HFFc6 (cell line): ENCODE measurements at regions not wholly inside any gene's neighbourhood (a gene's known extent, or its start where the extent isn't known, plus 50 kb on each side); places are given as distances from the start of the nearest gene placed in this dataset.
A peak's percentile ranks its signal among the peaks of the same experiment; 100 is the strongest.

Source experiments
- DNase-seq: peaks from one replicate; pipeline ENCODE4 v3.0.0-alpha.2; 2018
- H3K27ac Mint-ChIP-seq: 2 replicates; pipeline ENCODE4 v1.8.0; 2020; ENCODE audit warnings: mild to moderate bottlenecking, mixed read lengths
- H3K27me3 Mint-ChIP-seq: 2 replicates; pipeline ENCODE4 v1.8.0; 2021; ENCODE audit warnings: mild to moderate bottlenecking, moderate library complexity, mixed read lengths; ENCODE audit not compliant: insufficient read depth
- H3K36me3 Mint-ChIP-seq: 2 replicates; pipeline ENCODE4 v1.8.0; 2021; ENCODE audit warnings: low read depth, mixed read lengths
- H3K4me1 Mint-ChIP-seq: 2 replicates; pipeline ENCODE4 v1.8.0; 2020; ENCODE audit warnings: low read depth, mixed read lengths
- H3K4me3 Mint-ChIP-seq: 2 replicates; pipeline ENCODE4 v1.8.0; 2020; ENCODE audit warnings: mild to moderate bottlenecking, moderate library complexity, mixed read lengths
- H3K9me3 Mint-ChIP-seq: 2 replicates; pipeline ENCODE4 v1.8.0; 2020; ENCODE audit warnings: mild to moderate bottlenecking, mixed read lengths
- TF ChIP-seq, protein P1 (sequence below): fragments of 200-600 bp; sonication (generic); IDR thresholded peaks from 2 replicates; pipeline ENCODE4 v1.5.0; 2021; ENCODE audit warnings: antibody characterized with exemption, mild to moderate bottlenecking

GRCh38 chr1:182196897-182197870 lies 135.7 kb upstream of the ZNF648 start:
- H3K36me3 Mint-ChIP-seq = no peaks in the 10 kb centered on the region
- no peaks in the 10 kb centered on the region for H3K4me1 Mint-ChIP-seq
- H3K27me3 Mint-ChIP-seq = peaks cover 15% of the 10 kb centered on the region
- TF ChIP-seq, protein P1, sequence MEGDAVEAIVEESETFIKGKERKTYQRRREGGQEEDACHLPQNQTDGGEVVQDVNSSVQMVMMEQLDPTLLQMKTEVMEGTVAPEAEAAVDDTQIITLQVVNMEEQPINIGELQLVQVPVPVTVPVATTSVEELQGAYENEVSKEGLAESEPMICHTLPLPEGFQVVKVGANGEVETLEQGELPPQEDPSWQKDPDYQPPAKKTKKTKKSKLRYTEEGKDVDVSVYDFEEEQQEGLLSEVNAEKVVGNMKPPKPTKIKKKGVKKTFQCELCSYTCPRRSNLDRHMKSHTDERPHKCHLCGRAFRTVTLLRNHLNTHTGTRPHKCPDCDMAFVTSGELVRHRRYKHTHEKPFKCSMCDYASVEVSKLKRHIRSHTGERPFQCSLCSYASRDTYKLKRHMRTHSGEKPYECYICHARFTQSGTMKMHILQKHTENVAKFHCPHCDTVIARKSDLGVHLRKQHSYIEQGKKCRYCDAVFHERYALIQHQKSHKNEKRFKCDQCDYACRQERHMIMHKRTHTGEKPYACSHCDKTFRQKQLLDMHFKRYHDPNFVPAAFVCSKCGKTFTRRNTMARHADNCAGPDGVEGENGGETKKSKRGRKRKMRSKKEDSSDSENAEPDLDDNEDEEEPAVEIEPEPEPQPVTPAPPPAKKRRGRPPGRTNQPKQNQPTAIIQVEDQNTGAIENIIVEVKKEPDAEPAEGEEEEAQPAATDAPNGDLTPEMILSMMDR = no peak
- no peak for DNase-seq
- no peak overlapping the region for H3K4me3 Mint-ChIP-seq
- H3K27ac Mint-ChIP-seq = no peak overlapping the region
- no peaks in the 10 kb centered on the region for H3K9me3 Mint-ChIP-seq

GRCh38 chr1:182195733-182196132 lies 134.2 kb upstream of the ZNF648 start:
- Mint-ChIP-seq H3K4me3 (no peak overlapping the region), H3K27me3 (peaks cover 25% of the 10 kb centered on the region), H3K36me3 (no peaks in the 10 kb centered on the region), H3K4me1 (no peaks in the 10 kb centered on the region), H3K9me3 (no peaks in the 10 kb centered on the region), H3K27ac (no peak overlapping the region)
- DNase-seq = no peak
- TF ChIP-seq, protein P1 = no peak

DNA sequence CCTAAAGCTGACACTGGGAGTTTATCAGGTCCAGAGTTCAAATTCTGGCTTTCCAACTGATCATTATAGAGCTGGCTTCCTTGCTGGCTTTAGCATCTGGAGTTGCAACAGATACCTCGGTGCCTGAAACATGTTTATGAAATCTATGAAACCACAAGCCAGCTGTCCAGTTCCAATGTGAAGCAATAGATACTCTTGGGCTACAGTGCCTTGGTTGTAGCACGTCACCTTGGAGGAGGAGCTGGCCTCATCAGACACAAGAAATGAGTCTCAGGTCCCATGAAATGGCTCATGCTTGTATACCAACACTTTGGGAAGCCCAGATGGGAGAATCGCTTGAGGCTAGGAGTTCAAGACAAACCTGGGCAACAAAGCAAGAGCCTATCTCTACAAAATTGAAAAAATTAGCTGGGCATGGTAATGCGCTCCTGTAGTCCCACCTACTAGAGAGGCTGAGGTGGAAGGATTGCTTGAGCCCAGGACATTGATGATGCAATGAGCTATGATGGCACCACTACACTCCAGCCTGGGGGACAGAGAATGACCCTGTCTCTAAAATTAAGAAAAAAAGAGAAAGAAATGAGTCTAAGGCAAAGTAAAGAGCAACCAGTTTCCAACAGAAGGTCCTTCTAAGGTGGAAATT lies 132.5 kb upstream of the ZNF648 start:
- Mint-ChIP-seq H3K4me3 (no peak overlapping the region), H3K4me1 (no peaks in the 10 kb centered on the region; the same call in 1 of the 2 replicates), H3K9me3 (no peaks in the 10 kb centered on the region), H3K27ac (no peak overlapping the region), H3K36me3 (no peaks in the 10 kb centered on the region), H3K27me3 (peaks cover 28% of the 10 kb centered on the region)
- DNase-seq = peak; percentile 13
- TF ChIP-seq, protein P1 = no peak

GRCh38 chr1:182192966-182193365 lies 131.5 kb upstream of the ZNF648 start:
- Mint-ChIP-seq H3K36me3 (no peaks in the 10 kb centered on the region), H3K27ac (no peak overlapping the region), H3K4me3 (no peak overlapping the region), H3K4me1 (no peaks in the 10 kb centered on the region; the same call in 1 of the 2 replicates), H3K27me3 (peaks cover 35% of the 10 kb centered on the region), H3K9me3 (no peaks in the 10 kb centered on the region)
- TF ChIP-seq, protein P1 = no peak
- DNase-seq = no peak

DNA sequence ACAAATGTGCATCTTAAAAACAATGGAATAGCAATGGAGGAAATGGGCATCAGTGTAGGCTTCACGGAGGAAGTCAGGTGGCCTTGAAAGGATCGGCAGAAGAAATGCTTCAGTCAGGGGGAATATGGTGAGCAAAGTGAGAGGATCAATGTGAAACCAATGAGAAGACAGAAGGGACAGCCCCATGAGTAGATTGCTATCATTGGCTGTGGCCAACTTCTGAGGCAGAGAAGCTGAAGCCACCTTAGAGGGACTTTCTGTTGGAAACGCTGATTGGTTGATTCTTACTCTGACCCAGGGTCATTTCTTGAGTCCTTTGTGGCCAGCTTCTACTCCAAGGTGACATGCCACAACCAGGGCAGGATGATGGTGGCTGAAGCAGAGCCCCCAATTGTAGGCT lies 130.7 kb upstream of the ZNF648 start:
- no peak overlapping the region for H3K27ac Mint-ChIP-seq
- DNase-seq = no peak
- H3K9me3 Mint-ChIP-seq = no peaks in the 10 kb centered on the region
- peaks cover 3% of the 10 kb centered on the region for H3K4me1 Mint-ChIP-seq
- TF ChIP-seq, protein P1 = no peak
- no peaks in the 10 kb centered on the region for H3K36me3 Mint-ChIP-seq
- H3K27me3 Mint-ChIP-seq = peaks cover 35% of the 10 kb centered on the region
- H3K4me3 Mint-ChIP-seq = no peak overlapping the region
